ENCODE measurements at regions not wholly inside any gene's neighbourhood (a gene's known extent, or its start where the extent isn't known, plus 50 kb on each side); places are given as distances from the start of the nearest gene placed in this dataset.

DNA sequence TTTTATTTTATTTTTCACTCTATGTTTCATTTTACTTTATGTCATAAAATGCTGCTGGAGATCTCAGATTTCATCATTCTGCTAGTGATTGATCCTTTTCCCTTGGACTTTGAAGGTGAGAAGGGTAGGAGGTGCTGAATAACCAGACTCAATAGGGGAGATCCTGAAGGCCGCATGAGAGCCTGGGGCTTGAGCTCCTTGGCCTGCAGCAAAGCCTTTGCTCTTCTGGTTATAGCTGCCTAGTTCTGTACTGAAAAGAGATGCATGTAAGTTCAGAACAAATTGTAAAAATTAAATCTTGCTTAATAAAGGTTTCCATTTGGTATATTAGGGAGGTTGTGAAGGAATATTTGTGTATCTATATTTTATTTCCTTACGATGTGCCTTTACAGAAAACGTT is 430.2 kb downstream of the QKI start:
- DNase-seq: no peak

DNA sequence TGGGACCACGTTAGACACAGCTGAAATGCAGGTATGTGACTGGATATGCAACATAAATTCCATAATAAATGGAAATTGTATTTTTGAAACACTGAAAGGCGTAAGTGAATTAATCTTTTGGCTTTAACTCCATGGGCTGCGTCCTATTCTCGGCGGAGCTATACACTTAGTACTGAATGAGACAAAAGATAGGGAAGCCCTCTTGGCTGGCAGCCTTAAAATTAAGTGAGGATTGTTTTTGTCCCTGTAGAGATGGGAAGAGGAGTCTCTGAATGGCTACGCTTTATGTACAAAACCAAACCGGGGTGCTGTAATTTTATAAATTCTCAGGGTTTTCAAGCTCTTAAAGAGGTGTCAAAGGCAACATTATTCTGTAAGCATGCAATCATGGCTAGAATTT is 429.8 kb downstream of the QKI start:
- DNase-seq: no peak

DNA sequence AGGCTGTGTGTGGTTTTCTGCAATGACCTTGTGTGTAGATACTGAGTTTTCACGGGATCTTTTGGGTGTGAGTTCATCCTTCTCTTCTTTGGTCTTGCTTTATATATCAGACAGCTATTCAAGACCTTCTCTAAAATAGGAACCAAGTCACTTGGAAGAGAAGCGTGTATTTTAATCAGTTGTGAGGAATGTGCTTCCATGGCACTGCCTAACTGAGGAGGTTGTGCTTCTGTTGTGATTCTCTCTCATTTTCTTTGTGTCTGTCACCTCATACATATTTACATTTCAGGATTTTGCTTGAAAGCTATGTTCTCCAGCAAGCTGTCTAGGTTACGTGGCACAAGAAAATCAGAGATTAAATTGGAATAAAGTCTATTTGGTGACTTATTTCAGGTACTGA is 428.7 kb downstream of the QKI start:
- no peak for DNase-seq

DNA sequence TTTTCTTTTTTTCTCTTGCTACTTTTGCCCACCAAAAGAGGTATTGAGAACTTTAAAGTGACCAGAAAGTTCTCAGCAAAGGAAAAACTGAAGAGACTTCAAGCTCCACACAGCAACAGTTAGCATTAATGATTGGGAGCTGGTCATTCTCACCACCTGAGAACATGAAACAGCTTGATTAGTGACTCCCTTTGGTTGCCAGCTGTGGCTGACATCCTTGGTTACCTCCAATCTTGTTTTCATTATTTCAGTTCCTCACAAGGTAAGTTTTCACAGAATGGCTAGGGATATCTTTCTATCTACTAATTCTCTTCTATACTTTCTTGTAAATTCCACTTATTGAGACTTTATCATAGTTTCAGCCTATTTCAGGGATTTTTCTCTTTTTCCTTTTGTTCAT is 427.9 kb downstream of the QKI start:
- DNase-seq: no peak

DNA sequence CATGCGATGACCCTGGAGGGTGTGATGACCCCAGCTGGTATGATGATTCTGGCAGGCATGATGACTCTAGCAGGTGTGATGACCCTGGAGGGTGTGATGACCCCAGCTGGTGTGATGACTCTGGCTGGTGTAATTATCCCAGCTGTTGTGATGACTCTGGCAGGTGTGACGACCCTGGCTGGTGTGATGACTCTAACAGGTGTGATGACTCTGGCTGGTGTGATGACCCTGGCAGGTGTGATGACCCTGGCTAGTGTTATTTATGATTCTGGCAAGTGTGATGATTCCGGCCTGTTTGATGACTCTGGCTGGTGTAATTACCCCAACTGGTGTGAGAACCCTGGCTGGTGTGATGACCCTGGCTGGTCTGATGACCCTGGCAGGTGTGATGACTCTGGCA is 427.2 kb downstream of the QKI start:
- peak; percentile 57 for DNase-seq

DNA sequence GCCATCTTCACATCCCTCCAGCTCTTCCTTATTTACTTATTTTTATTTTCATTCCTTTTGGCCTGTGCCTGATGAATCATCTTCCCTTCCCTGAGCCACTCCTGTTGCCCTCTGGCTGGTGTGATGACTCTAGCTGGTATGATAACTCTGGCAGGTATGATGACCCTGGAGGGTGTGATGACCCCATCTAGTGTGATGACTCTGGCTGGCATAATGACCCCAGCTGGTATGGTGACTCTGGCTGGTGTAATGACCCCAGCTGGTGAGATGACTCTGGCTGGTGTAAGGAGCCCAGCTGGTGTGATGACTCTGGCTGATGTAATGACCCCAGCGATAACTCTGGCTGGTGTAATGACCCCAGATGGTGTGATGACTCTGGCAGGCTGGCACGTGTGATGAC is 426.8 kb downstream of the QKI start:
- peak; percentile 56 for DNase-seq

DNA sequence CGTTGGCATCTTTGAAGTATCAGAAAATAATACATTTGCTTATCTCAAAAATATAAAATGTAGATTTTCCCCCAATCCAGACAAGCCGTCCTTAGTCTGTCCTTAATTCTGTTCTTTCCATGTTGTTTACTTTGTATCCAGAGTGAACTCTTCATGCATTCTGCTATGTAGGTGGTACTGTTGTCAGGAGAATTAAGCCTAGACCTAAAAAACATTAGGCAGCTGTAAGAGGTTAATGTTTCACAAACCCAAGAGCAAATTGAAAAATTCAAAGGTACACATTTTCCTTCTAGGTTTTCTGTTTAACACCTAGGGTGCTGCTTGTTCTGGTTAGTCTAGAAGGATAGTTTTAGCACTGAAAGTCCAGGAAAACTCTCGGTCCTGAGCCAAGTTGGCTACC is 426.4 kb downstream of the QKI start:
- peak; percentile 27 for DNase-seq

DNA sequence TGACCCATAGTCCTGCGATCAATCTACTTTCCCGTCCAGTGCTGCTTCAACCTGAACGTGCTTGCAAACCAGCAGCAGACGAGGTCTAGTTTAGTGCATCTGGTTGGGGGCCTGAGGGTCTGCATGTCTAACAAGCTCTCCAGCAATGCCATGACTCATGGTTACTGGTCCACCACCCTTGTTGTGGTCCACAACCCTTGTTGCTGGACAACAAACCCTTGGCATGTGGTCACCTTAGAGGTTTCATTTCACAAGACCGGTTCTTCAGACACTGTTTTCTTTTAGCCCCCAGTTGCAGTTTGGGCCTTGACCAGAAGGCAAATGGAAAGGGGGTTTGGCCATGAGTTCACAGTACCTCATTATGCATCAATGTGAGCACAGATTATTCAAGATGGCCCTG is 424.8 kb downstream of the QKI start:
- no peak for DNase-seq

DNA sequence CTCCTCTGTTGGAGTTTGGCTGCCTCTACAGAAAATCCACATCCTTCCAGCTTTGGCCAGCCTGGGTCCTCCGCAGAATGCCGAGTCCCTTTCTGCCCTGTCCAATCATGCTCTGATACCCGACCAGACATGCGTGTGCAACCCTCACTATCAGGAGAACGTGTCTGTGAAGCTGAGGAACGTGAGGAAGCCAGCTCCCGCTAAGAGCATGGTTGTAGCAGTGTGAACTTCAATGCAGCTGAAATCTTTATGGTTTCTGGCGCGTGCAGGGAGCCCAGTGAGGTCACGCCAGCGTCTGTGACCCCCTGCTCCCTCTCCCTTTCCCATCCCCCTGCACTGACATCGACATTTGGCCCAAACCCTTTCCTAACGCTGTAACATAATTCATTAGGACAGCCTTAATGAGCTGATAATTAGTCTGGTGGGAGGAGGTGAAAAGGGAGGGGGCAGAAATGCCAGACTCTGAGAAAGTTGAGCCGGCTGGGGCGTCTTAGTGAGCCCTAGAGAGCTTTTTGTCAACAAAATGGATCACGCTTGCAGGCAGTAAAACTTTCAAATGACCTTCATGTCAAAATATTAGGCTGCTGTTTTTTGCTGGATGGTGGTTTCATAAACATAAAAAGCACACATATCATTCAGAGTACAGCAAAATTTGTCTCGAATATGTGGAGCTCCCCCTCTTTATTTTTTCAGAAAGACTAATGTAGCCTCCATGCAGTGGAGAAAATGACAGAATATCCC is 423.3 kb downstream of the QKI start:
- no peak for DNase-seq

DNA sequence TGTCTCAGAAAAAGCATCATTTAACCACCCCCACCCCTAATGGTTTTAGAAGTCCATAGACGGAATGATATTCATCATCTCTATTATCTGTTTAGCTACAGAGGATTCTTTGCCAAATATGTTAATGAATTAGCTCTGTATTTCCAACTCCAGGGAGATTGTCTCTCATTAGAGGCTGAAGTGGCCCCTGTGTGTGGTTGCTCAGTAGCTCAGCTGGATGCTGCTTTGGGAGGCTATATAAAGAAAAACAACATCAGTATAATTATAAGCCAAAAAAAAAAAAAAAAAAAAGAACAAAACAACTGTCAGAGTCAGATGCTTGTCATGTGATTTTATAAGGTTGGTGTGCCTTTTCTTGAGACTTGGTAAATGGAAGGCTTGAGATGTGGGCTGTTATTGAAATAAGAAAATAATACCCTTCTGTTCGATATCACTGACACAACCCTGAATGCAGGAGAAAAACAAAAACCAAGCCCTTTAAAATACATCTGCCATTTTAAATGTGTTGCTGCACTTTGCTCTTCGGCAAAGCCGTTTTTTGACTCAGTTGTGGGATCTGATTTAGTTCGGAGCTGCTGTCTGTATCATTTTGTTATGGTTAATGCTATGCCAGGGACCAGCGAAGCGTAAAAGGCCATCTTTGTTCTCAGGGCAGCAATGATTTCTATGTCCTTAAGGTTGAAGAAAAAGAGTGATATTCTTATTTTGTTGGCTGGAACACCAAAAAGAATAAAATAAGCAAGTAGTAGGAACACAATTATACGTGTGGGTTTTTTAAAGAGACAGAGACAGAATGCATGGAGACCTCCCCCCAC is 422.6 kb downstream of the QKI start:
- no peak for DNase-seq

DNA sequence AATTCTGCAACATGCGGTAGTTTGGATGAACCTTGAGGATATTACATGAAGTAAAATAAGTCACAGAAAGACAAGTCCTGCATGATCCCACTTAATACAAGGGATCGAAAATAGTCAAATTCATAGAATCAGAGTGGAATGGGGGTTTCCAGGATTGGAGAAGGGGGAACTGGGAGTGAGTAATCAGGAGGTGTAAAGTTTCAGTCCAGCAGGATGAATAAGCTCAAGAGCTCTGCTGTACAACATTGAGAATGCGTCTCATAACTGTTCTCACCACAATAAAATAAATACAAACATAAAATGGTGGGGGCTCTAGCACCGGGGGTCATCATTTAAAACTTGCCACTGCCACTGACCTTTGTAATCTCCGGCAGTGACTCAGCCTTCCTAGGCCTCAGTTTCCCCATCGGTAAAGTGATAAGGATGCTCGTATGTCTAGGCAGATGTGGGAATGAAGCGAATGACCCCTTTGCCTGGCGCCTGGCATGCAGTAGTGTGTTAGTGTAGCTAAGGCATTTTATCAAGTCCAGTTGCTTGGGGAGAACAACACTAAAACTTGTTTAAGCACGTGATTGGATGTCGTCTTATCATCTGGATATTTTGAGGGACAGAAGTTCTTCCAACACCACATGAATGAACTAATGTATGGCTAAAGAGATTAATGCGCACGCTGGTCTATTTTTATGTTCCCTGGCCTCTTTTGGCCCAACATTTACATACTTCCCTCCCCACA is 421.1 kb downstream of the QKI start:
- no peak for DNase-seq

DNA sequence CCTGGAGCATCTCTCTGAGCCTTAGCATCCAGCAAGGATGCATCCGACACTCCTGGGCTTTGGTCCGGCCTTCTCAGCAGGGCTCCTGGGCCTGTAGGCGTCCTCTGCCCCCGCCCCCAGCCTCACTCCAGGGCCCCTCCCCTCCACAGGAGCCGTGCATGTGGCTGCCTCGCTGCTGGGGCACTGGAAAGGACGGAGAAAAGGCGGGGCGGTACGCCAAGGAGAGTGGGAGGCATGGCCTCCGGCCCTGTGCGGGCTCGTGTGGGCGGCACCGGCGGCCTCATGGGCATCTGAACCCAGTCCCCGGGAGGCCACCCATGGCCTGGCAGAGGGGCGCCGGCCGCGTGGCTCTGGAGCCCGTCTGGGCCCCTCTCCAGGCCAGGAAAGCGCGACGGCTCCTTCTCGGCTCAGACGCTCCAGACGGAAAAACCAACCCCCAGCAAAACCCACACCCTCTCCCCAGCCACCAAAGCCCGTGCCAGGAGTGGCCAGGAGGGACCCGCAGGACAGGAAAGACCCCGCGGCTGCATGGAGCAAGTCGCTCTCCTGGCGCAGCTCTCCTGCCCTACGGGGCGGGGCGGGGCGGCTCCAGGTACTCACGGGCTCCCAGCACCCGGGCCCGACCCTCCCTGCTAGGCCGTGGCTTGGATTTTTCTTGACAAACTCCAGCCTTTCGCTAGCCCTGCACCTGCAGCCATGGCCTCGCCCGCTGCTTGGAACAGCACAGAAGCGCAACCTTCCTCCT is 419.9 kb downstream of the QKI start:
- no peak for DNase-seq

DNA sequence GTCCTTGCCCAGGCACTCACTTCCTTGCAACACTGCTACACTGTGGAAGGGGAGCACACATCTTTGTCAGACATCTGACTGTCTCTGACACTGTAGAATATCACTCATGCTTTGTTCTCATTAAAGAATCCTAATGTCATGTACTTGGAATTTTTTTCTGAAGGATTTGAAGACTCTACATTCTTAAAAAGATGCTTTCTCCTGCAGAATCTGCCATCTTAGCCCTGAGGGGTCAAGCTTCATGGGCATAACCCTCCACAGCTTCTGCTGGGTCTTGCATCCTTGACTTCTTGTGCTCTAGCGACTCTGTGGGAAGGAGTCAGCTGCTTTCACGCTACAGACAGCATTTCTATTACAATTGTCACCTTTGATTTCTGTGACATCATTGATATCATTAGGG is 417.2 kb downstream of the QKI start:
- DNase-seq: no peak

DNA sequence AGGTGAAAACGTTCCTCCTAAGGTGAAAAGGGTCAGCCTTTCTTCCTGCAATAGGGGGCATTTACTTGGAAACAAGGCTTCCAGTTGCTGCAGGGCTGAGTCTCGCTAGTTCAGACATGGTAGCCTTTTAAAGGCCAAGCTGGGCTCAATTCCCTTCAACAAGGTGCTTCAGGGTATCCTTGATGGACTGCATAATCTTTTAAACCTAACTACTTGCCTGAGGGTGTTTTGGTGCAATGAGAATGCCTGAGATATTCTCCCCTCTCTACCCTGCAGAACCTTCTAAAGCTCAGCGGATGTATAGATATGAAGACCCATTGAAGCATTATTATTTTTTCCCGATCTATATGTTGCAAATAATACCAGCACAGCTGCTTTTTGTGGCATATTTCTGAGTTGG is 416.1 kb downstream of the QKI start:
- DNase-seq: no peak

DNA sequence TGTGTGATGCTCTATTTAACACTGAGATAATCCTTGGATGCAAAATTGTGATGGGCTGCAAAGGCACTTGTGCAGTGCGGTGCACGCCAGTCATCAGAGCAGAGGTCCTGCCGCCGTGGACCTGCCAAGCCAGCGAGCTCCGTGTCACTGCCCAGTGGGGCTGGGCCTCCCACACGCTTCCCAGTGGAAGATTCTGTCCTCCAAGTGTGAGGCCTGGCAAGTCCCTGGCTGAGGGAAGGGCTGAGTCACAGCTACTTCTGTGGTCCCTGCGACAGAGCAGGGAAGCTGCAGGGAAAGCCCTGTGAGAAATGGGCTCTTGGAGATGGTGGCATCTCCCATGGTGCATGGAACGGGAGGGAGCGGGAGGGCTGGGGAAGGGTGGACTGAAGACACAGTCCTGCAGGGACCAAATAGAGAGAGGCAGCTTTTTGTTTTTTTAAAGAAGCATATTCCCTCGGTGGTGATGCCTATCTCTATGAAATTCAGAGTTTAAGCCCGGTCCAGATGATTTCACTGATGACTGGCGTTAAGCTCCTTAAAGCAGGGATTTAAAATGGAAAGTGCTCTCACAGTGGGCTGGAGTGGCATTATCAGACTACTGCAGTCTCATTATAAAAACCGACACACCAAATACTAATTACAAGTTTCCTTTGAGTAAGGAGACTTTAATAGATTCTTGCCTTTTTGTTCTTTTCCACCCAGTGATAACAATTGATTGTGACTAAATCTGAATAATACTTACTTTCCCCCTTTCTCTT is 413.7 kb downstream of the QKI start:
- no peak for DNase-seq

DNA sequence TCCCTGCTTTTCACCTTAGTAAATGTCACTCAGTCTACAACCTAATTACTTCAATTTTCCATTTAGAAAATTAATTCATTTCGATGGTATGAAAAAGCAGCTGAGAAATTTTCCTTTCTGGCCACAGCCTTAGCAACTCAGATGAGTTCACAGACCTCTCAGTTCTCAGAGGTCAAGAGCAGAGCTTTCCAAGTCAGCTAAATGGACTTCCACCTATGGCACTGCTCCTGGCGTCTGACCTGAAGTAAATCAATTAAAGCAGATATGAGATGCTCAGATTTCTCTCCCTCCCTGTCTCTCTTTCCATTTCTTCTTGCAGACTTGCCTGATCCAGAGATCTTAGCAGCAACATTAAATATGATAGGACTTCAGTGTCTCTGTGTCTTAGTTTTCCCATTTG is 412.6 kb downstream of the QKI start:
- DNase-seq: no peak

DNA sequence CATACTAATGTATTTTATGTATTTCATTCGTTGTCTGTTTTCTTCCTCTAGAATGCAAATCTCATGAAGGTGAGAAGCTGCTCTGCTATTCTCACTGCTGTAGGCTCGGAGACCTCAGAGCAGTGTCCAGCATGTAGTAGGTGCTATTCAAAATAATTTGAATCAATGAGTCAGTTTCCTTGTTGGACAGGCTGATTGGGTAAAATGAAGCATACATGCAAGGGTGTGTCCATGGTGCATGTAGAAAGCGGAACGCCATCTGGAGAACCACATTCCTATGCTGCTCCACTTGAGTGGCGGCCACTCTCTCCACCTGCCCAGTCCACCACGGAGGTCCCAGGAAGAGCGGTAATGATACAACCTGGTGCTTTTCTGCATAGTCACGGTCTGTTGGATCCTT is 412.1 kb downstream of the QKI start:
- DNase-seq: no peak

DNA sequence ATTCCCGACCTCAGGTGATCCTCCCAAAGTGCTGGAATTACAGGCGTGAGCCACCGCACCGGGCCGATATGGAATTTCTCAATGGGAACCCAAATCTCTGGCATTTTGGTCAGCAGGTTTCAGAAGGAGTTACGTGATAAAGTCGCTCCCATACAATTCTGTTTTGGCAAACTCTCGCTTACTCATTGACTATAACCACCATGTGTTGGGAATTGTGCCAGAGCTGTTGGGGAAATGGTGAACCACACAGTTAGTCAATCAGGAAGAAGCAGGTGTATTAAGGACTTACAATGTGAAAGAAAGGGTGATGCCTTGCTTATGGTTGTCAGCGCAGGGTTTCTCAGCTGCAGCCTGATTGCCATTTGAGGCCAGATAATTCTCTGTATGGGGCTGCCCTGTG is 410.5 kb downstream of the QKI start:
- no peak for DNase-seq

DNA sequence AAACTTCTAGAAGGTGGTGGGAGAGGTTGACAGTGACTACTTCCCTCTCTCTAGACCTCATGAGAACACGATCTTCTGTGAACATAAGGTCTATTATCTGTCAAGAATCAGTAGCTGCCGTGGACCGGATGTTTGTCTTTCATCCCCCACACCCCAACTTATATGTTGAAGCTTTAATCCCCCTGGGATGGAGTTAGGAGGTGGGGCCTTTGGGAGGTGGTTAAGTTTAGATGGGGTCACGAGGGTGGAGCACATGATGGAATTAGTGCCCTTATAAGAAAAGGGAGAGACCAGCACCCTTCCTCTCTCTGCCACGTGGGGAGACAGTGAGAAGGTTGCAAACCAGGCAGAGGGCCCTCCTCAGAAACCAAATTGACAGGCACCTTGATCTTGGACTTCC is 409.1 kb downstream of the QKI start:
- no peak for DNase-seq

DNA sequence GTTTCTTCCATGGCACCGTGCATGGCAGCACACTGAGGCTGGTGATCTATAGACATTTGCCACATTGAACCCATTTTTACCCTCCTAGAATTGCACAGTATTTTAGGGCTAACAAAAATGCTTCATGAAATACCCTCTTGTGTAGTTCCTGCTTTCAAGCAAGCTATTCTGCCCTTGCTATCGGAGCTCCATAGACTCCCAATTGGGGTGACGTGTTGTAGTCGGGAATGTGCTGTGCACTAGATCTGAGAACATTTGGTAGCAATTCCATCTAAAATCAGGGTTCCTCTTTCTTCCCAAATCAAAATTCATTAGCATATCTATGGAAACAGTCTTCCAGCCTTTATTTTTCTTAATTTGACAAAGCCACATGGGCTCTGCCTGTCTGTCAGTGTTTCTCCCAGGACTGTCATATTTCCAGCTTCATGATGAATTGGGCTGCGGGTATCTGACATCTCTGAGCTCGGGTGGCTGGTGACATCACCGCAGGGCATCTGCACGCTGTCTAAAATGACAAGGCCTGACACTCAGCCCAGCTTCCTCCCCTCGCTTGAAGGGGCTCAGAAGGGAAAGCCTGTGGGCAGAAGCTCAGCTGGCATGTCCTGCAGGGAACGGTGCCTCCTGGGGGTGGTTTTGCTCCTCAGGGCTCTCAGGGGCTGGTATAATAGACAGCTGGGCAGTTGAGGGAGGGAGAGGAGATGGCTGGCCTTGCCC is 406.4 kb downstream of the QKI start:
- no peak for DNase-seq

DNA sequence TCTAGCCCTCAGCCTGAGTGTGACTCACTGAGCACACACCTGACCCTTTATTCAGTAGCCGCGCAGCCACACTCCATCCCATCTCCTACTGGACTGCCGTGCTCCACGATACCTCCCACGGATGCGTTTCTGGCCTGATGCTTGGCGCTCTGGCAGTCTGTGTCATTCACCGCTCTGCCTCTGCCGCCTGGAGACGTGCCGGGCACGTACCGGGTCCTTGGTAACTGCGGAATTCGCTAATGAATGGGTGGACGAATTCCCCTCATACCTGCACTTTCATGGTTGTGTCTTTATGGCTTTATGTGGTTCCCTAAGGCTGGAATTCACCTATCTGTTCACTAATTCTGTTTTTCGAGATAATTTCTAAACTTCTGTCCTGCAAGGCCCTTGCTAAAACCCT is 405.7 kb downstream of the QKI start:
- DNase-seq: no peak

DNA sequence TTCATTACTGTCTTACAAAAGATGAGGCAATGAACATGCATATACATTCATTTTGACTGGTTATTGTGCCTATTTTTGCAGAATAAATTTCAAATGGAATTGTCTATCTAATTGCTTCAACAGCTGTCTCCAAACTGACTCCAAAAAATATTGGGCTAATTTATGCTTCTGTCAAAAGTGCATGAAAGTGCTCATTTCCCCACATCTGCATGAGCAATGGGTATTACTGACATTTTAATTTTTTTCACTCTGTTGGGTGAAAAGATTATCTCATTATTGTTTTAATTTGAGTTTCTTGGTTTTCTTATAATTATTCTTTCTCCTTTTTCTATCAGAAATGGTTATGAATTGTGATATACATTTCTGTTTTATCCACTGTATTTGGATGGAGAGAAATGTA is 404.2 kb downstream of the QKI start:
- no peak for DNase-seq
